A549 (cell line): ENCODE measurements at regions not wholly inside any gene's neighbourhood (a gene's known extent, or its start where the extent isn't known, plus 50 kb on each side); places are given as distances from the start of the nearest gene placed in this dataset.

Experiments
- ATAC-seq, 2 experiments: fragments of 200-7000 bp in 1 of 2; fragments of >200 bp in 1 of 2; cut with Nextera tagmentation in 1 of 2; cut with Tn5 transposase in 1 of 2; 3 replicates each; pipeline versions ENCODE4 v1.8.0 to v1.9.1; 2018 to 2020; ENCODE audit warnings: mild to moderate bottlenecking in 1 of 2, moderate library complexity in 1 of 2
- CTCF ChIA-PET: fragments of 300-600 bp; sonication (Branson Sonifier 250); formaldehyde crosslinking; extraction: SDS; loops from one replicate; lab custom pipeline; 2021; ENCODE audit warnings: antibody characterized with exemption, inconsistent platforms; lab: Yijun Ruan, JAX
- POLR2A ChIA-PET: fragments of 350-600 bp; formaldehyde crosslinking; extraction: SDS; loops from one replicate; lab custom pipeline; 2021; ENCODE audit warnings: antibody characterized with exemption, inconsistent platforms; lab: Yijun Ruan, JAX
- DNase-seq, 2 experiments: peaks; one replicate each; pipeline versions ENCODE4 v3.0.0 to v3.0.0-alpha.2; 2011 to 2016; ENCODE audit warnings: low read depth in 1 of 2, low spot score in 1 of 2
- FAIRE-seq: peaks from 2 replicates; lab custom pipeline; 2011; peaks lifted over from hg19 to GRCh38; lab: Jason Lieb, UNC
- H3K27ac ChIP-seq, 2 experiments: fragments of >200 bp; sonication (Bioruptor Twin); formaldehyde crosslinking; 3 replicates each; pipeline ENCODE4 v1.5.1; 2016 to 2017
- H3K4me1 ChIP-seq: fragments of >200 bp; sonication (Bioruptor Twin); formaldehyde crosslinking; 3 replicates; pipeline ENCODE4 v1.6.1; 2016
- H3K4me2 ChIP-seq: fragments of >200 bp; sonication (Bioruptor Twin); formaldehyde crosslinking; 3 replicates; pipeline ENCODE4 v1.6.1; 2016
- H3K4me3 ChIP-seq: fragments of >200 bp; sonication (Bioruptor Twin); formaldehyde crosslinking; 3 replicates; pipeline ENCODE4 v1.5.1; 2016
- H3K9me3 ChIP-seq: fragments of >200 bp; sonication (Bioruptor Twin); formaldehyde crosslinking; 3 replicates; pipeline ENCODE4 v1.6.1; 2016
- ATOH8 ChIP-seq: fragments of 250-450 bp; sonication (Bioruptor Pico); IDR thresholded peaks from 2 replicates; pipeline ENCODE4 v1.5.0; 2020; ENCODE audit warnings: low read depth, mild to moderate bottlenecking, moderate library complexity
- BHLHE40 ChIP-seq: IDR thresholded peaks from 2 replicates; pipeline ENCODE4 v1.6.1; 2012; ENCODE audit warnings: low read depth, low read length, inconsistent platforms
- CBX2 ChIP-seq: fragments of 200-600 bp; sonication (generic); IDR thresholded peaks from 2 replicates; pipeline ENCODE4 v1.6.1; 2016; ENCODE audit warnings: low read depth, mild to moderate bottlenecking, borderline replicate concordance
- EHF ChIP-seq: fragments of 250-450 bp; sonication (Bioruptor Pico); IDR thresholded peaks from 2 replicates; pipeline ENCODE4 v1.5.0; 2020; ENCODE audit warnings: mild to moderate bottlenecking
- EHMT2 ChIP-seq: fragments of 200-600 bp; sonication (generic); IDR thresholded peaks from 2 replicates; pipeline ENCODE4 v1.6.1; 2016; ENCODE audit warnings: antibody characterized with exemption, low read depth, mild to moderate bottlenecking, moderate library complexity
- ELK1 ChIP-seq: fragments of 150-350 bp; IDR thresholded peaks from 2 replicates; pipeline ENCODE4 v1.6.1; 2014; ENCODE audit warnings: low read depth, mild to moderate bottlenecking, low read length
- FOSB ChIP-seq: fragments of 250-450 bp; sonication (Bioruptor Pico); IDR thresholded peaks from 2 replicates; pipeline ENCODE4 v1.5.0; 2020; ENCODE audit warnings: mild to moderate bottlenecking, moderate library complexity
- FOSL2 ChIP-seq, 2 experiments: fragments of 450-650 bp in 1 of 2; fragments of >200 bp in 1 of 2; sonication (Bioruptor Twin) in 1 of 2; formaldehyde crosslinking; IDR thresholded peaks; 2 replicates each; pipeline versions ENCODE4 v1.5.0 to v1.6.1; 2016 to 2020; ENCODE audit warnings: mild to moderate bottlenecking in 1 of 2, moderate library complexity in 1 of 2
- HEYL ChIP-seq: fragments of 250-450 bp; sonication (Bioruptor Pico); IDR thresholded peaks from 2 replicates; pipeline ENCODE4 v1.8.0; 2021; ENCODE audit warnings: mild to moderate bottlenecking, moderate library complexity
- HOXA7 ChIP-seq: fragments of 250-450 bp; sonication (Bioruptor Pico); IDR thresholded peaks from 2 replicates; pipeline ENCODE4 v1.5.0; 2020; ENCODE audit warnings: mild to moderate bottlenecking, moderate library complexity
- MAFK ChIP-seq: fragments of 450-650 bp; IDR thresholded peaks from 2 replicates; pipeline ENCODE4 v1.6.1; 2014; ENCODE audit not compliant: partially characterized antibody
- NFE2L2 ChIP-seq: fragments of 150-350 bp; conservative IDR thresholded peaks from 2 replicates; pipeline ENCODE4 v1.6.1; 2014; ENCODE audit warnings: low read length
- NPAS2 ChIP-seq: fragments of 250-450 bp; sonication (Bioruptor Pico); IDR thresholded peaks from 2 replicates; pipeline ENCODE4 v1.8.0; 2022; ENCODE audit warnings: mild to moderate bottlenecking, moderate library complexity, borderline replicate concordance
- POLR2A ChIP-seq: IDR thresholded peaks from 2 replicates; pipeline ENCODE4 v1.6.1; 2012; ENCODE audit warnings: mild to moderate bottlenecking, low read length
- RCOR1 ChIP-seq: fragments of 150-350 bp; IDR thresholded peaks from 2 replicates; pipeline ENCODE4 v1.6.1; 2014; ENCODE audit warnings: antibody characterized with exemption, low read length, low read depth
- RFX5 ChIP-seq: fragments of 450-650 bp; IDR thresholded peaks from 2 replicates; pipeline ENCODE4 v1.7.1; 2014; ENCODE audit warnings: antibody characterized with exemption, mild to moderate bottlenecking, moderate library complexity
- RNF2 ChIP-seq: fragments of 200-600 bp; sonication (generic); IDR thresholded peaks from 2 replicates; pipeline ENCODE4 v1.6.1; 2016; ENCODE audit warnings: low read depth, mild to moderate bottlenecking, antibody characterized with exemption, moderate library complexity, borderline replicate concordance
- SMC3 ChIP-seq: fragments of >200 bp; sonication (Bioruptor Twin); formaldehyde crosslinking; IDR thresholded peaks from 3 replicates; pipeline ENCODE4 v1.6.1; 2018; ENCODE audit warnings: inconsistent platforms
- SREBF2 ChIP-seq: fragments of 450-650 bp; IDR thresholded peaks from 2 replicates; pipeline ENCODE4 v1.6.1; 2014; ENCODE audit warnings: mild to moderate bottlenecking, moderate library complexity
- TFCP2L1 ChIP-seq: fragments of 250-450 bp; sonication (Bioruptor Pico); IDR thresholded peaks from 2 replicates; pipeline ENCODE4 v1.5.0; 2021; ENCODE audit warnings: mild to moderate bottlenecking
- ZNF302 ChIP-seq: fragments of 250-450 bp; sonication (Bioruptor Pico); IDR thresholded peaks from 2 replicates; pipeline ENCODE4 v1.9.0; 2021; ENCODE audit warnings: inconsistent platforms, mild to moderate bottlenecking, moderate library complexity
- WGBS: methylation state at CpG from one replicate; pipeline ENCODE4 v1.1.6; 2017; ENCODE audit errors: missing lambda C conversion rate; 5-methylcytosine and 5-hydroxymethylcytosine counted together
- TF ChIP-seq, protein P1 (sequence below): IDR thresholded peaks from 2 replicates; pipeline ENCODE4 v1.6.1; 2012
- TF ChIP-seq, protein P2 (sequence below): fragments of >200 bp; sonication (Bioruptor Twin); formaldehyde crosslinking; IDR thresholded peaks from 3 replicates; pipeline ENCODE4 v1.6.1; 2016

- FAIRE-seq (no peak), DNase-seq (no peak)
- Histone ChIP-seq H3K4me2 (no peak overlapping the region), H3K9me3 (no peaks in the 10 kb centered on the region), H3K4me1 (no peaks in the 10 kb centered on the region), H3K27ac (no peak overlapping the region)
- 26% methylated on average over 2 of the region's 2 CpGs for WGBS
- POLR2A ChIA-PET, result no interaction called here
- TF ChIP-seq NPAS2 (CRISPR knock-in tag) (no peak), NFE2L2 (peak; percentile 77), MAFK (peak; percentile 93)
- TF ChIP-seq, all 56 proteins: peak for 2
- CTCF ChIA-PET, result no interaction called here
- ATAC-seq, result no peak
- H3K4me3 ChIP-seq, result no peak overlapping the region
Observed at GRCh38 chr14:62585247-62585646, 460.0 kb downstream of the KCNH5 start.

- no peak overlapping the region for H3K27ac ChIP-seq
- no peak overlapping the region for H3K4me3 ChIP-seq
- no peak for TF ChIP-seq POLR2A
- TF ChIP-seq HEYL, result no peak
- no peak for TF ChIP-seq CBX2
- no peak for TF ChIP-seq RFX5
- TF ChIP-seq FOSL2 (IDR thresholded peaks at IDR 0.05), result no peak
- TF ChIP-seq FOSL2 (CRISPR knock-in tag; IDR thresholded peaks at IDR 0.05), result peak; percentile 76
- TF ChIP-seq BHLHE40, result no peak
- no peak for TF ChIP-seq HOXA7 (CRISPR knock-in tag)
- no peak for TF ChIP-seq RNF2
- TF ChIP-seq FOSB (CRISPR knock-in tag), result no peak
- peak in 1 of 2 experiments; percentile 14 for DNase-seq
- WGBS, result 4% methylated on average over 1 of the region's 1 CpG
- 0 out of 3 replicates have a peak, but pooled peaks cover 6% of the 10 kb centered on the region for H3K9me3 ChIP-seq
- peak in 1 of 2 experiments; percentile 54; a peak in 1 of 6 replicates for ATAC-seq
- ChIA-PET CTCF (no interaction called here), POLR2A (no interaction called here)
- no peak for FAIRE-seq
- no peak overlapping the region for H3K4me2 ChIP-seq
- no peaks in the 10 kb centered on the region for H3K4me1 ChIP-seq
Observed at GRCh38 chr14:62592877-62593276, 452.4 kb downstream of the KCNH5 start.

DNA sequence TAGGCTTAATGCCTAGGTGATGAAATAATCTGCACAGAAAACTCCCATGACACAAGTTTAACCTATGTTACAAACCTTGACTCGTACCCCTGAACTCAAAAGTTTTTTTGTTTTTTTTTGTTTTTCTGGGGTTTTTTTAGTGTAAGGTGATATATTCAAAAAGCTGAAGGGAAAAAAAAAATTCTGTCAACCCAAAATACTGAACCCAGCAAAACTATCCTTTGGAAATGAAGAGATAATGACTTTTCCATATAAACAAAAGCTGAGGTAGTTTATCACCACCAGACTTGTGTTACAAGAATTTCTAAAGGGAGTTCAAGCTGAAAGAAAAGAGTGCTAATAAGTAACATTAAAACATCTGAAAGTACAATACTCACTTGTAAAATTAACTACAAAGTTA is 448.1 kb downstream of the KCNH5 start:
- 47% methylated on average over 1 of the region's 1 CpG for WGBS
- TF ChIP-seq, protein P1, sequence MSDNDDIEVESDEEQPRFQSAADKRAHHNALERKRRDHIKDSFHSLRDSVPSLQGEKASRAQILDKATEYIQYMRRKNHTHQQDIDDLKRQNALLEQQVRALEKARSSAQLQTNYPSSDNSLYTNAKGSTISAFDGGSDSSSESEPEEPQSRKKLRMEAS, result no peak
- no peak for TF ChIP-seq RNF2
- no peak for TF ChIP-seq RFX5
- TF ChIP-seq SREBF2, result no peak
- no peak for TF ChIP-seq NPAS2 (CRISPR knock-in tag)
- no peak for FAIRE-seq
- POLR2A ChIA-PET, result no interaction called here
- no peak overlapping the region for H3K4me2 ChIP-seq
- no peak overlapping the region for H3K4me3 ChIP-seq
- H3K9me3 ChIP-seq, result 0 out of 3 replicates have a peak, but pooled peaks cover 6% of the 10 kb centered on the region
- CTCF ChIA-PET, result no interaction called here
- no peak overlapping the region for H3K27ac ChIP-seq
- no peak for ATAC-seq
- no peak for DNase-seq
- H3K4me1 ChIP-seq, result no peaks in the 10 kb centered on the region

- DNase-seq (no peak), ATAC-seq (no peak), FAIRE-seq (no peak)
- Histone ChIP-seq H3K4me2 (no peak overlapping the region), H3K4me3 (no peak overlapping the region), H3K27ac (no peak overlapping the region), H3K9me3 (0 out of 3 replicates have a peak, but pooled peaks cover 6% of the 10 kb centered on the region), H3K4me1 (no peaks in the 10 kb centered on the region)
- 37% methylated on average over 2 of the region's 2 CpGs for WGBS
- CTCF ChIA-PET, result no interaction called here
- no peak for TF ChIP-seq MAFK
- no peak for TF ChIP-seq RNF2
- TF ChIP-seq ZNF302 (CRISPR knock-in tag), result no peak
- POLR2A ChIA-PET, result no interaction called here
Observed at GRCh38 chr14:62599616-62600385, 445.5 kb downstream of the KCNH5 start.

DNA sequence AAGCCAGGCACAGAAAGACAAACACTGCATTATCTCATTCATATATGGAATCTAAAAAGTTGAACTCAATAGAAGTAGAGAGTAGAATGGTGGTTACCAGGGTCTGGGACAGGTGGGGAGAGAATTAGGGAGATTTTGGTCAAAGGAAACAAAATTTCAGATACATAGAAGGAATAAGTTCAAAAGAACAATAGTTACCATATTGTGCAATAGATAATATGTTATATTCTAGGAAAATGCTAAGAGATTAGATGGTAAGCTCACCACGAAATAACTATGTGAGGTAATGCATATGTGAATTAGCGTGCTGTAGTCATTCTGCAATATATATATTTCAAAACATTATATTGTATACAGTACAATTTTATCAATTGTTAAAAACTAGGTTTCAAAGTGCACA is 442.5 kb downstream of the KCNH5 start:
- DNase-seq (no peak), FAIRE-seq (no peak), ATAC-seq (no peak)
- Histone ChIP-seq H3K27ac (no peak overlapping the region), H3K4me2 (no peak overlapping the region), H3K4me1 (no peaks in the 10 kb centered on the region), H3K4me3 (no peak overlapping the region), H3K9me3 (no peaks in the 10 kb centered on the region)
- ChIA-PET CTCF (no interaction called here), POLR2A (no interaction called here)
- 29% methylated on average over 2 of the region's 2 CpGs for WGBS
- TF ChIP-seq ATOH8 (CRISPR knock-in tag), result no peak
- TF ChIP-seq, protein P2, sequence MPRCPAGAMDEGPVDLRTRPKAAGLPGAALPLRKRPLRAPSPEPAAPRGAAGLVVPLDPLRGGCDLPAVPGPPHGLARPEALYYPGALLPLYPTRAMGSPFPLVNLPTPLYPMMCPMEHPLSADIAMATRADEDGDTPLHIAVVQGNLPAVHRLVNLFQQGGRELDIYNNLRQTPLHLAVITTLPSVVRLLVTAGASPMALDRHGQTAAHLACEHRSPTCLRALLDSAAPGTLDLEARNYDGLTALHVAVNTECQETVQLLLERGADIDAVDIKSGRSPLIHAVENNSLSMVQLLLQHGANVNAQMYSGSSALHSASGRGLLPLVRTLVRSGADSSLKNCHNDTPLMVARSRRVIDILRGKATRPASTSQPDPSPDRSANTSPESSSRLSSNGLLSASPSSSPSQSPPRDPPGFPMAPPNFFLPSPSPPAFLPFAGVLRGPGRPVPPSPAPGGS, result no peak
- TF ChIP-seq FOSL2 (IDR thresholded peaks at IDR 0.05), result no peak
- TF ChIP-seq FOSL2 (CRISPR knock-in tag; IDR thresholded peaks at IDR 0.05), result no peak
- no peak for TF ChIP-seq NFE2L2
- no peak for TF ChIP-seq SMC3
- TF ChIP-seq EHF (CRISPR knock-in tag), result no peak
- TF ChIP-seq EHMT2, result no peak
- no peak for TF ChIP-seq ELK1
- TF ChIP-seq, protein P1, result no peak
- TF ChIP-seq TFCP2L1 (CRISPR knock-in tag), result no peak
- TF ChIP-seq RCOR1, result no peak
